Calu3 (cell line): ENCODE measurements at regions not wholly inside any gene's neighbourhood (a gene's known extent, or its start where the extent isn't known, plus 50 kb on each side); places are given as distances from the start of the nearest gene placed in this dataset.

ENCODE experiments used
- BruUV-seq: library from RNA; stranded (reverse); fragments of 400-500 nt; replicated peaks from 2 replicates; lab custom pipeline; 2021; lab: Mats Ljungman, UMichigan
- CTCF ChIA-PET: fragments of 300-600 bp; sonication (Branson Sonifier 250); formaldehyde crosslinking; loops from one replicate; lab custom pipeline; 2022; ENCODE audit warnings: antibody characterized with exemption; lab: Charles Lee
- DNase-seq: peaks from one replicate; pipeline ENCODE4 v3.0.0; 2022
- H3K27ac Mint-ChIP-seq: one replicate; pipeline ENCODE4 v1.8.0; 2022; ENCODE audit warnings: mixed read lengths; ENCODE audit not compliant: unreplicated experiment
- H3K27me3 Mint-ChIP-seq: one replicate; pipeline ENCODE4 v1.8.0; 2022; ENCODE audit warnings: mixed read lengths; ENCODE audit not compliant: unreplicated experiment
- H3K36me3 Mint-ChIP-seq: one replicate; pipeline ENCODE4 v1.8.0; 2022; ENCODE audit warnings: mild to moderate bottlenecking, moderate library complexity, mixed read lengths; ENCODE audit not compliant: insufficient read depth, unreplicated experiment
- H3K4me1 Mint-ChIP-seq: one replicate; pipeline ENCODE4 v1.8.0; 2022; ENCODE audit warnings: mild to moderate bottlenecking, low read depth, mixed read lengths; ENCODE audit not compliant: unreplicated experiment
- H3K4me3 Mint-ChIP-seq: one replicate; pipeline ENCODE4 v1.8.0; 2022; ENCODE audit warnings: mild to moderate bottlenecking, low read depth, moderate library complexity, mixed read lengths; ENCODE audit not compliant: unreplicated experiment
- H3K9me3 Mint-ChIP-seq: one replicate; pipeline ENCODE4 v1.8.0; 2022; ENCODE audit warnings: low read depth, mixed read lengths; ENCODE audit not compliant: unreplicated experiment
- CTCF ChIP-seq: fragments of 200-600 bp; IDR thresholded peaks from one replicate; pipeline ENCODE4 v1.8.0; 2022; ENCODE audit warnings: antibody characterized with exemption; ENCODE audit not compliant: unreplicated experiment
- intact Hi-C: fragments of 100-400 bp; cut with micrococcal nuclease; formaldehyde crosslinking; loops from one replicate; pipeline ENCODE4 v1.10.0; 2022; ENCODE audit not compliant: unreplicated experiment

DNA sequence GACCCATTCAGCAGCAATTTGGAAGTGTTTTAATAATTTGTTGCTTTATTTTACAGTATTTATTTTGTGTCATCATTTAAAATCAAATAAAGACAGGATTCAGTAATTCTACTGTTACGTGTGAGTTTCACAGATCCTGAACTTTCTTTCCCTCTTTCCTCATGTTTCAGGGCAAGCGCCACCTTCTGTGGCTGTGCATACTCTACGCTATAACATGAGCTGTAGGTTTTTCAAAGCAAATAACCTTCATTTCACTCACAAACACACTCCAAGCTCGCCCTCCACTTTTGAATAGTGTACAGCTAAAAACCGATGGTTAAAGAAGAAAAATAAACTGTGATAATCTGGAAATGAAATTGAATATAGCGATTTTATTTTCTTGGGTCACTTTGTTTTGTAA is 753.3 kb downstream of the OLFM4 start:
- Mint-ChIP-seq H3K27ac (no peak overlapping the region), H3K4me1 (no peaks in the 10 kb centered on the region), H3K9me3 (no peaks in the 10 kb centered on the region), H3K36me3 (no peaks in the 10 kb centered on the region), H3K4me3 (no peak overlapping the region), H3K27me3 (no peaks in the 10 kb centered on the region)
- intact Hi-C loops, result loop anchor here (2.0 kb wide), 1 partner anchor 531 kb away; no protein-coding TSS in a partner anchor
- no TSS peak for BruUV-seq
- TF ChIP-seq CTCF, result no peak
- CTCF ChIA-PET, result interaction anchor here (0.5 to 1.1 kb wide), 3 partner anchors 532 to 1077 kb away, joined by 3 to 9 read pairs (median 4); no protein-coding TSS in a partner anchor
- DNase-seq, result no peak

- Mint-ChIP-seq H3K27me3 (no peaks in the 10 kb centered on the region), H3K4me1 (no peaks in the 10 kb centered on the region), H3K27ac (no peak overlapping the region), H3K36me3 (no peaks in the 10 kb centered on the region), H3K4me3 (no peak overlapping the region), H3K9me3 (no peaks in the 10 kb centered on the region)
- DNase-seq, result peak; percentile 19
- intact Hi-C loops, result loop anchor here (2.0 kb wide), 1 partner anchor 532 kb away; no protein-coding TSS in a partner anchor
- no TSS peak for BruUV-seq
- CTCF ChIA-PET, result interaction anchor here (0.5 to 1.1 kb wide), 3 partner anchors 532 to 1078 kb away, joined by 3 to 9 read pairs (median 4); no protein-coding TSS in a partner anchor
- peak; percentile 64 for TF ChIP-seq CTCF
Measured at GRCh38 chr13:53782488-53782961, 753.9 kb downstream of the OLFM4 start.

DNA sequence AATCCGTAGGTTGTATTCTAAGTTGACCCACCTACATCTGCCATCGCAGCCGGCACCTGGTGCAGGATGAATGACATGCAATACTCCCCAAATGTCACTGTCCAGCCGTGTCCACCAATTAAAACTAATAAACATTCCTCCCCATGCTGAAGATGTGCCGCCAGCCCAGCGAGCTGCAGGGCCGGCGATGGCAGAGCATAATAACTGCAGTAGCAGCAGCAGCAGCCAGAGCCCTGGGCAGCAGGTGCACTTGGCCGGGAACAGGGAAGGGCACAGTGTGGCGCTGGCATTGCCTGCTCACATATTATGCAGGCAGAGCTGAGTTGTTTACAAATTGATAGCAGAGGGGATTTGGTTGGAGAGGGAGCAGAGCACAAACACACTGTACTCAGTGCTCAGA is 754.9 kb downstream of the OLFM4 start:
- Mint-ChIP-seq H3K27me3 (no peaks in the 10 kb centered on the region), H3K27ac (no peak overlapping the region), H3K36me3 (no peaks in the 10 kb centered on the region), H3K4me3 (no peak overlapping the region), H3K9me3 (no peaks in the 10 kb centered on the region), H3K4me1 (no peaks in the 10 kb centered on the region)
- no peak for DNase-seq
- BruUV-seq, result no TSS peak
- intact Hi-C loops, result loop anchor here (2.0 kb wide), 1 partner anchor 533 kb away; no protein-coding TSS in a partner anchor
- CTCF ChIA-PET, result no interaction called here
- TF ChIP-seq CTCF, result no peak

GRCh38 chr13:53788286-53788685 is 759.7 kb downstream of the OLFM4 start:
- Mint-ChIP-seq H3K36me3 (no peaks in the 10 kb centered on the region), H3K27me3 (no peaks in the 10 kb centered on the region), H3K27ac (no peak overlapping the region), H3K9me3 (peaks cover 3% of the 10 kb centered on the region), H3K4me1 (no peaks in the 10 kb centered on the region), H3K4me3 (no peak overlapping the region)
- no peak for TF ChIP-seq CTCF
- no TSS peak for BruUV-seq
- DNase-seq, result no peak
- CTCF ChIA-PET, result no interaction called here
- intact Hi-C loops, result no loop called here
